ENCODE measurements at regions not wholly inside any gene's neighbourhood (a gene's known extent, or its start where the extent isn't known, plus 50 kb on each side); places are given as distances from the start of the nearest gene placed in this dataset.

DNA sequence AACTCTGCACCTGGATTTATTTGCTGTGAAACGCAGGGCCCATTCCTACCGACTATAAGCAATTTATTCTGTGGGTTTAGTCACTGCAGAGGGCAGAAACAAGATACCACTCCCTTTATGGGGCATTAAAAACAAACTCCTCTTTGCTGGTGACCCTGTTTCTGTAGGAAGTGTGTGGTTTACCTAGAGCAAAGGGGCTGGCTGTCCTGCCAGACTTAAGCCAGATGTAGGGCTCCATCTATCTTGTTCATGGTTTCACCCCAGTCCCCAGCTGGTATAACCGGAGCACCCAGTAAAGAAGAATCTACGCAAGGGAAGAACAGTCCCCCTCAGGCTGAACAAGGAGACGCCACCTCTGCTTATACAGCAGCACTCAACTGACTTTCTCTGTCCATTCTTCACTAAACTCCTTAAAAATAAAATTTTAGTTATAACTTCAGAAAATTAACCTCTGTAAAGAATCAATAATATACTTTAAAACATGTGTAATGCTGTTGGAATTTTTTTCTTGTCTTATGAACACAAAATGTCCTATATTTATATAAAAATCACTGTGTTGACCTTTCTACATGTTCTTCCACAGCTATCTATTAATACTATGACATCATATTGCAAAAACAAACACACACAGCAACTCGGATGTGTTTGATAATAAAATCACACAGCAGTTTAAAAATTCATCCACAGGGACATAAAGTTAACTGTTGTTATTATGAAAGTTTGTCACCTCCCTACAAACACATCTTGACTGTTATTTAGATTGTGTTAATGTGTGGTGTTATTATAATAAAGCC, 126.1 kb upstream of the RPS6KA2 start:
- Histone ChIP-seq H3K27ac (ENCODE audit: low read depth in 2 of 2, low read length in 2 of 2) (no peak overlapping the region), H3K27me3 (ENCODE audit: control insufficient read depth, insufficient read depth, low read length) (no peaks in the 10 kb centered on the region), H3K36me3 (ENCODE audit: control insufficient read depth in 2 of 3, insufficient read depth in 3 of 3, low read length in 3 of 3) (no peaks in the 10 kb centered on the region), H3K9me3 (ENCODE audit: control insufficient read depth in 2 of 3, insufficient read depth in 1 of 3, low read length in 3 of 3) (no peaks in the 10 kb centered on the region), H3K9ac (ENCODE audit: low read length in 3 of 3) (no peak overlapping the region), H3K4me3 (ENCODE audit: low read length in 3 of 3) (no peak overlapping the region), H3K4me1 (ENCODE audit: control insufficient read depth in 2 of 3, insufficient read depth in 2 of 3, low read depth in 1 of 3, low read length in 3 of 3) (peaks cover 0 to 4% (median 0%) of the 10 kb centered on the region in 3 donors)
- FAIRE-seq (no peak), DNase-seq (peak in 1 of 5 donors; percentile 25)
- TF ChIP-seq, protein P1, sequence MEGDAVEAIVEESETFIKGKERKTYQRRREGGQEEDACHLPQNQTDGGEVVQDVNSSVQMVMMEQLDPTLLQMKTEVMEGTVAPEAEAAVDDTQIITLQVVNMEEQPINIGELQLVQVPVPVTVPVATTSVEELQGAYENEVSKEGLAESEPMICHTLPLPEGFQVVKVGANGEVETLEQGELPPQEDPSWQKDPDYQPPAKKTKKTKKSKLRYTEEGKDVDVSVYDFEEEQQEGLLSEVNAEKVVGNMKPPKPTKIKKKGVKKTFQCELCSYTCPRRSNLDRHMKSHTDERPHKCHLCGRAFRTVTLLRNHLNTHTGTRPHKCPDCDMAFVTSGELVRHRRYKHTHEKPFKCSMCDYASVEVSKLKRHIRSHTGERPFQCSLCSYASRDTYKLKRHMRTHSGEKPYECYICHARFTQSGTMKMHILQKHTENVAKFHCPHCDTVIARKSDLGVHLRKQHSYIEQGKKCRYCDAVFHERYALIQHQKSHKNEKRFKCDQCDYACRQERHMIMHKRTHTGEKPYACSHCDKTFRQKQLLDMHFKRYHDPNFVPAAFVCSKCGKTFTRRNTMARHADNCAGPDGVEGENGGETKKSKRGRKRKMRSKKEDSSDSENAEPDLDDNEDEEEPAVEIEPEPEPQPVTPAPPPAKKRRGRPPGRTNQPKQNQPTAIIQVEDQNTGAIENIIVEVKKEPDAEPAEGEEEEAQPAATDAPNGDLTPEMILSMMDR (IDR thresholded peaks at IDR 0.05; ENCODE audit: borderline replicate concordance, extremely low read depth, insufficient read depth), result no peak
- intact Hi-C loops (cut with DNase I), result no loop called here

- Histone ChIP-seq H3K9ac (ENCODE audit: low read length in 3 of 3) (no peak overlapping the region), H3K9me3 (ENCODE audit: control insufficient read depth in 2 of 3, insufficient read depth in 1 of 3, low read length in 3 of 3) (no peaks in the 10 kb centered on the region), H3K27ac (ENCODE audit: low read depth in 2 of 2, low read length in 2 of 2) (no peak overlapping the region), H3K27me3 (ENCODE audit: control insufficient read depth, insufficient read depth, low read length) (no peaks in the 10 kb centered on the region), H3K36me3 (ENCODE audit: control insufficient read depth in 2 of 3, insufficient read depth in 3 of 3, low read length in 3 of 3) (no peaks in the 10 kb centered on the region), H3K4me3 (ENCODE audit: low read length in 3 of 3) (no peak overlapping the region), H3K4me1 (ENCODE audit: control insufficient read depth in 2 of 3, insufficient read depth in 2 of 3, low read depth in 1 of 3, low read length in 3 of 3) (no peaks in the 10 kb centered on the region)
- no peak for DNase-seq
- TF ChIP-seq, protein P1 (IDR thresholded peaks at IDR 0.05; ENCODE audit: borderline replicate concordance, extremely low read depth, insufficient read depth), result no peak
- intact Hi-C loops (cut with DNase I), result no loop called here
- FAIRE-seq, result no peak
Measured at GRCh38 chr6:166752097-166752496, 125.0 kb upstream of the RPS6KA2 start.

GRCh38 chr6:166751051-166751595, 124.1 kb upstream of the RPS6KA2 start:
- no peak overlapping the region for H3K4me3 ChIP-seq (ENCODE audit: low read length in 3 of 3)
- FAIRE-seq (no peak), DNase-seq (peak in 3 of 5 donors; percentile 22 to 54 (median 34))
- no peak overlapping the region for H3K9ac ChIP-seq (ENCODE audit: low read length in 3 of 3)
- no peaks in the 10 kb centered on the region for H3K27me3 ChIP-seq (ENCODE audit: control insufficient read depth, insufficient read depth, low read length)
- no peak overlapping the region for H3K27ac ChIP-seq (ENCODE audit: low read depth in 2 of 2, low read length in 2 of 2)
- H3K4me1 ChIP-seq (ENCODE audit: control insufficient read depth in 2 of 3, insufficient read depth in 2 of 3, low read depth in 1 of 3, low read length in 3 of 3), result no peaks in the 10 kb centered on the region
- intact Hi-C loops (cut with DNase I), result no loop called here
- no peaks in the 10 kb centered on the region for H3K36me3 ChIP-seq (ENCODE audit: control insufficient read depth in 2 of 3, insufficient read depth in 3 of 3, low read length in 3 of 3)
- H3K9me3 ChIP-seq (ENCODE audit: control insufficient read depth in 2 of 3, insufficient read depth in 1 of 3, low read length in 3 of 3), result no peaks in the 10 kb centered on the region
- TF ChIP-seq, protein P1 (IDR thresholded peaks at IDR 0.05; ENCODE audit: borderline replicate concordance, extremely low read depth, insufficient read depth), result no peak

Measured in kidney (tissue), 13 donors.